GM21526 (cell line): ENCODE measurements at regions not wholly inside any gene's neighbourhood (a gene's known extent, or its start where the extent isn't known, plus 50 kb on each side); places are given as distances from the start of the nearest gene placed in this dataset.

Source experiments
- ATAC-seq: cut with Tn5 transposase; IDR thresholded peaks from one replicate; pipeline ENCODE4 v1.9.1; 2021; ENCODE audit warnings: moderate library complexity; ENCODE audit not compliant: unreplicated experiment, low FRiP score

DNA sequence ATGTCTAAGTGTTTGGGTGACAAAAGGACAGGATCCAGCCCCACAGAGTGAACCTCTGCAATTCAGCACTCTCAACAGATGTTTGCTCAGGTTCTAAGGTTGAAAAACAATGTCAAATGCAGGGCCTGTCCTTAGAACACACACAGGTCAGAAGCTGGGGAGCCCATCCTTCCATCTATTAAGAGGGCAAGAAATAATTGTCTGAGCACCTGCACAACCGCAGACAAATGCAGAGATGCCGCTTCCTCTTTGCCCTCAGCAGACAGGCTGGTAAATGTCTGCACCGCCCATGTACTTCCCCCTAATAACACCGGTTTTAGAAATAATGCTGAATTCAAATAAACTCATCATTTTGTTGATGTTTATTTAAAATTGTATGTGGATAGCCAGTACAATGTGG, 414.5 kb upstream of the ADAMTS16 start:
- no peak for ATAC-seq

DNA sequence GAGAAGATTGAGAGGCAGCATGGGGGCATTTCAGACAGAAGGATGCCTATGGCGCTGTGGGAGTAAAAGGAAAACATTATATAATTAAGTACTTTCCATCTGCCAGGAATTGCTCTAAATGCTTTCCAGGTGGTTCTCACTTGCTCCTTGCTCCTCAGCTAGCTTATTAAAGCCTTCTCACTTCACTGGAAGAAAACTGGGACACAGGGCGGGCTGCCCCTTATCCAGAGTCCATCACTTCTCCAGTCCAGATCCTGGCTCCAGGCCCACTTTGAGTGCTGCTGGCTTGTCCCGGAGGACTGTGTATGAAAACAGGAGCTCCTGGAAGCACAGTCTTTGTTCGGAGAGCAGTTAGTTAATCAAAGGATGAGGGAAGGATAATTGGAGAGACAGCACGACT, 409.9 kb upstream of the ADAMTS16 start:
- ATAC-seq = no peak

DNA sequence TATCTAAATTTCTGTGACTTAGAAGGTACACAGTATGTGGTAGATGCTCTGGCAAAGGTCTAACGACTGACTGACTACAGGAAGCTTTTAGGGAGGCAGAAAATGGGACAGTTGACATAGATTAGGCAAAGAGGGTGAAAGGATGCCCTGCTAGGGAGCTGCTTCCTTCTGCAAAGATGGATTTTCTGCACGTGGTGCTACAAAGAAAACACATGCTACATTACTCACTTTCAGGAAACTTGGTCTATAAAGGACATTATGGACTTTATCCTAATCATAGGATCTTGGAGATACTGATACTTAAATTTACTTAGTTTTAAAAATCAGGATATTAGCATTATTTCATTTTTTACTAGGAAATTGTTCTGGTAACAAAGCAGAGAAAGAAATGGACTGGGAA, 405.8 kb upstream of the ADAMTS16 start:
- ATAC-seq = no peak

DNA sequence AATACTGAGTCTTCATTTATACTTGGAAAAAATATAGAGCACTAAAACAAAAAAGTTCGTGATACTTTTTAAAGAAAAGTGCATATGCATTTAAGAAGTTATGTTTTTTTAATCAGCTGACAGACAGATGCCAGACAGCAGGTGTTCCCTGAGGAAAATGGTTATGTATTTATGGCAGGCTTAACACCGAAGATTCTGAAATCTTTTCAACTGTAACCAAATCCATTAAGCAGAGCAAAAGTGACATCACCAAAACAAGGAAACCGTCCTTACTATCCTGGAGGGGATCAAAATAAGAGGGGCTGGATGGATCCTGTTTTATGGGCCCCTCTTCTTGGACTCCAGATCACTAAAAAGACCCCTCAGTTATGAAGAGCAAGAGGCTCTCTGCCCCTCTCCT, 404.9 kb upstream of the ADAMTS16 start:
- ATAC-seq = no peak

DNA sequence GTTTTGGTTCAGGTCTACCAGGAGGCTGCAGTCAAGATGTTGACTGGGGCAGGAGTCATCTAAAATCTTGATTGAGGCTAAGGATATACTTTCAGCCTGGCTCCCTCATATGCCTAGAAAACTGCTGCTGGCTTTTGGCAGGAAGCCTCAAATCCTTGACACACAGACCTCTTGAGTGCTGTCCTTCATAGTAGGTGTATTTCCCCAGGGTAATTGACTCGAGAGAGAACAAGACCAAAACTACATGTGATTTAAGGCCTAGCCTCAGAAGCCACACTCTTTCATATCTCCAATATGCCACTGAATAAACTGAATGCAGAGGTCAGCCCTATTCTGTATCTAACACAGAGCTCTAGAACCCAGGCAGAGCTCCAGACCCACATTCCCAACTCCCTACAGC, 402.3 kb upstream of the ADAMTS16 start:
- no peak for ATAC-seq

DNA sequence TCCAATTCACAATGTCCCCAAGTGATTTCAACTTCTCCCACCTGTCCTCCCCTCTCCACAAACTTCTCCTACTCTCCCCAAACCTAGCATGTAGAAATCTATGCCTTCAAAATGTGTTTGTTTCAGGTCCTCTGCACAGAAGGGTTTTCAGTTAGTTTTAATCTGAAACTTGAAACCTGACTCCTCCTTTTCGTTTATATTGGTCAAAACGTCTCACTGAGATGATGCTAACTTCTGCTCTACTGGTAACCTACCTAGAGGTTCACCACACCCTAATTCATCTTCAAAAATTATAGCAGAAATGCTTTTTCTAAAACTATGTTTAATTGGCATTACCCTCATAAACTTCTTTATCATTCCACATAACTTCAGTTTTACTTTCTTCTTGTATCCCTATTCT, 401.8 kb upstream of the ADAMTS16 start:
- no peak for ATAC-seq

DNA sequence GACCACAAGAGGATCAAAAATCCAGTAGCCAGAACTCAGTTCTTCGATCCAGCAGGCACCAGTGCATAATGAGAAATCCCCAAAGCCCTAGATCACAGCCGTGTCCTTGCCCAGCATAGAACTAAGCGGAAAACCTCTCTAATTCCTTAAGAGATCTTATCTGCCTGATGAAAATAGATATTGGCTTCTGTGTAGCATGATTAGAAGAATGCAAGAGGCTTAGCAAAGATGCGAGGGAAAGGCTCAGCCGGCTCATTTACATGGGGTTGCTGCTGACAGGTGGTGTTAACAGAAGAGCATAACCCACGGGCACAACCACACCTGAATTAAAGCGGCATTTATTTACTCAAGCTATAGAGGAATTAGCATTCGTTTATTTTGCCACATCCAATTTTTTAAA, 400.0 kb upstream of the ADAMTS16 start:
- ATAC-seq = no peak

DNA sequence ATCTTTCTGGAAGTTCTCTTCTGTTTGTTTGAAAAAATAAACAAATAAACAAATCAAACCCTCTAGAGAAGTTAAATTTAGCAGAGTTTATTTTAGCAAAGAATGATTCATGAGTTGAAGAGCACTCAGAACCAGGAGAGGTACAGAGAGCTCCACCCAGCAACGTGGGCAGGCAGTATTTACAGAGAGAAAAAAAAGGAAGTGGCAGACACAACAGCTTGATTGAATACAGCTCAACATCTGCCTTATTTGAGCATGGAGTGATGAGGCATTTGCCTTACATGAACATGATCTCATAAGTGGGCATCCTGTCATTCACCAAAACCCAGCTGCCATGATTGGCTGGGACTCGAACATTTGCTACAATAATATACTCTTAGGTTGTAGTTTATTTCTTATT, 381.6 kb upstream of the ADAMTS16 start:
- no peak for ATAC-seq

DNA sequence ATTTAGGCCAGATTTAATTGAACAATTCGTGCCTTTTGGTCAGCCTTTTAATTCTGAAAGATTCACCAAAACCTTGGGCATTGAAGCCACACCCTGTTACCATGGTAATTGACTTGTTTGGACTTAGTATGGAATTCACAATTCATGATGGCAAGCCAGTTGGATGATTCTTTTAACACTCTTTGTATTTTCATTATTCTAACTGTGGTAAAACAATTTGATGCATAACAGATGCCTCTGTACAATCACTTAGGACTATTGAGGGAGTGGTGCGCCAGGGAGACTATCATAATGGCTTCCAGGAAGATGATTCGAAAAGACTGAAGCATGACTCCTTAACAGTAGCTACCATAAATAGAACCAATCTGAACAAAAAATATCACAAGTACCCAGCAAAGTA, 381.1 kb upstream of the ADAMTS16 start:
- ATAC-seq = no peak

DNA sequence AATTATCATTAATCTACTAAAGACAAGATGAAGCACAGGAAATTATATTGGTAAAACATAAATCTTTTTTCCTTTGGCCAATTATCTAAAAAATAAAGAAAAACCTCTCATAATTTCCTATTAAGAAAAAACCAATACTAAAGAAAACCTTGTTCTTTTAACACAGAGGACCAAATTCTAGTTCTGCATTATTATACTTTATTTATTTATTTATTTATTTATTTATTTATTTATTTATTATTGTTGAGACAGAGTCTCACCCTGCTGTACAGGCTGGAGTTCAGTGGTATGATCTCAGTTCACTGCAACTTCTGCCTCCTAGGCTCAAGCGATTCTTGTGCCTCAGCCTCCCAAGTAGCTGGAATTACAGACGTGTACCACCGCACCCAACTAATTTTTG, 377.8 kb upstream of the ADAMTS16 start:
- no peak for ATAC-seq

DNA sequence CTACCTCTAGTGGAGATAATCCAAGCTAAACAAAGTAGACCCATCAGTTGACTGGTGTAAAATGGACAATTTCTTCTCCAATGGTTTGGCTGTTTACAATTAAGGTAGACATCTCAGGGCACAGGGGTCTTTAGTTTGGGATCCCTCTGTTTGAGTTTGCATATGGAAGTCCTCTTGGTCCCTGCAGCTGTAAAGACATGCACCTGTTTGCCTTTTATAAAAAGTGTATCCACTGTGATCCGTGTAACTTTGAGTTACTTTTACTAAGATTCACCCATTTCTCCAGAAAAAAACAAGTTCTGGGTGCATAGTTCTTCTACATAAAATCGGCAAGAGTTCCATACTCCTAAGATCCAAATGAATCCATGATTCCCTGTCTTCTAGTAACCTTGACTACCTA, 374.7 kb upstream of the ADAMTS16 start:
- no peak for ATAC-seq

DNA sequence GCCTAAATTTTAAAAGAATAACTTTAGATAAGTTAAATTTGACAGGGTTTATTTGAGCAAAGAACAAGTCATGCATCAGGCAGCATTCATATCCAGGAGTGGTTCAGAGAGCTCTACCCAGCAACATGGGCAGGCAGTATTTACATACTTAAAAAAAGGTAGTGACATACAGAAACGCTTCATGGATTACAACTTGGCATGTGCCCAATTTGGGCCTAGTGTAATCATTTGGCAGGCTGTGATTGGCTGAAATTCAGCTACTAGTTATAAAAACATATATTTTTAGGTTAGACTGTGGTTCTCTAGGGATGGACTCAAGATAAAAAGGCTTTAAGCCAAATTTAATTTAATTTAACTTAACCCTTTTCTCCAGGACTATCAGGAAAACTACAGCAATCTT, 374.0 kb upstream of the ADAMTS16 start:
- ATAC-seq = no peak

DNA sequence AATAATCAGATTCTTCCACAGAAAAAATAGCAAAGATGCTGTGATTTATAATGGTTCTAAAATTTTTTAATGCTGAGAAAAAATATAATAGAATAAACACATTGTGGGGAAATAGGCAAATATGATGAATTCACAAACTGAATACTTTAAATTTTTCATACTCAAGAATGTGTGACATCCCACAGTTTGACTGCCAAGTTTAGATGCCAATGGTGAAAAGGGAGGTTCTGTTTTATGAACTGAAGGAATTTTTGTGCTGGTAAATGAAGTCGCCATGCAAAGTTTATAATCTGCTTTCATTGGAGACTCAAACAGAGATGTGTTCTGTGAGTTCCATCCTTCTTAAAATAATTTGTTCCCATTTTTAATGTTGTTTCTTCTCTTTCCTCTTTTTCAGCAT, 367.5 kb upstream of the ADAMTS16 start:
- ATAC-seq = no peak

DNA sequence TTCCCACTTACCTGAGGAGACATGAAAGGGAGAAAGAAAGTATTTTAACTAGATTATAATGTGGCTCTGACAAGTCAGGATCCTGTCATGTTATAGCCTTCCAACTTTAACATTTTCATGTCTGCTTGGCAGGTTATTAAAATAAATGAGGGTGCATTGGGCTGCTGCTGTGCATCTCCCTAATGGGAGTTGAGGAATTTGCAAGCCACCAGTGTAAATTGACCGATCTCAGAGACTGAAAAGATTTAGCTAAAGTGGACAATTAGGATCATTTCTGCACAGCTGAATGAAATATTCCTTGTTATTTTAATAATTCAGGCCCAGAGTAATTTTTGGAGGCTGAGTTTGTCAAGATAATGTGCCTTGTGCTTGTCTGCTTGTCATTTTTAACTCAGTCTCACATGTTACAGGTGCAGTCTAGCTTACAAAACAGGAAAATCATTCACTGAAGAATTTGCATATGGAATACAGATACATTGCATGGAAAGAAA, 366.3 kb upstream of the ADAMTS16 start:
- ATAC-seq = no peak

DNA sequence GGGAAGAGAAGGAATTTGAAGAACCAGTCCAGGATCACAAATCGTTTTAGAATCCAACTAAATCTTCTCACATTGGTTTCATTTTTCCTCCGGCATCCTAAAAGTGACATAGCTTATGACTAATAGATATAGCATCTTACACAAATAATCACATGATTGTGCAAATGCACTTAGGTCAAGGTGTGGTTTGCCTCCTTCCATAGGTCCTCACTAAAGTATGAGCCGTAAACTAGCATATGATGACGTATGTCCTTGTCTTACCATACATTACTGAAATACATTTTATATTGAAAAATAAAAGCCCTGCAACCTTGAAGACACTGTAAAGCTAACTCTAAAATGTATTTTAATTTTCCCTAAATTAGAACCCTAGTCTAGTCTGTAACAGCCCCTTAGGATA, 362.7 kb upstream of the ADAMTS16 start:
- ATAC-seq = no peak

DNA sequence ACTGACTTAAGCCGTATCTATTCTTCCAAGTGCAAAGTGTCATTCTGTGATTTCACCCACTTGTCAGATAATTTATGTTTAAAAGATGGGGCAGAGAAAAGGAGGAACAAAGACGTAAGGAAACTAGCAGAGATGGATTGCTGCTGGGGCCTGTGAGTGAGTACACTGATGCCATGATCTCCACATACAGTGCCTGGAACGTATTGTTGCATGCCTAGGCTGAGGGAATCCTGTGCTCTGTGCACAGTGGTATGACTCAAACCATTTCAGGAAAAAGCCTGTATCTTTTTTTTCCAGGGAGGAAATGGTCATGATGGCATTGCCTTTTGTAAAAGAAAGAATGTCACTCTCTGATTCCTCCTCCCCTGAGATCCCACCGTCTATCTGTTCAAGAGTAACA, 359.5 kb upstream of the ADAMTS16 start:
- no peak for ATAC-seq

DNA sequence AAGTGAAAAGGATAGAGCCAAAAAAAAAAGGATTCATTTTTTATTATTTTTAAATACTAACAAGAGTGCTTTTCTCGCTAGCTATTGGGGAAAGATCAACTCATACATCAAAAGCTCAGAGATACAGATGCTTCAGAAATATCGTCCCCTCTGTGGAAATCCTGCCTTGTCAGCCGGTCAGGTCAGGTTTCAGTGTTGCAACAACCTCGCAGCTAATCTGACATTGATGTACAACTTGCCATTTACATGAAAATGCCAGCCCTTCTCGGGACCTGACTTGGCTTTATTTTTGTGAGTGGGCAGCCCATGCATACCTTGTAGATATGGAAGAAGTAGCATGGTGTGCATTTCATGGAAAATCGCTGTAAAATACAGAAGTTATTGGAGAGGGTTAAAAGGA, 358.8 kb upstream of the ADAMTS16 start:
- no peak for ATAC-seq

DNA sequence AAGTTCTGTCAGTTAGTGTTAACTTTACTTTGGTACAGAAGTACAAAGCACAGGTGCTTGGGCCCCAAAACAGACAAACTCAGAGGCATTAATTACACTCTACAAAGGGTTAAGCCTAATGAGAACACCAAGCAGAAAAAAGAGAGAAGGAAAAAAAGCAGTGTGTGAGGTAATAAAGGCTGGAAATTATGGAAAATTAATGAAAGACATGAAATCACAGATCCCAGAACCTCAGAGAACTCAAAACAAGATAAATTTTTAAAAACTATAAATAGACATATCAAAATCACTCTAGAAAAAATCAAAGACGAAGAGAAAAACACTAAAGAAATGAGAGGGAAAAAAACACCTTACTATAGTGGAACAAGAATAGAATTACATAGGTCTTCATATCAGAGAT, 354.2 kb upstream of the ADAMTS16 start:
- ATAC-seq = no peak

DNA sequence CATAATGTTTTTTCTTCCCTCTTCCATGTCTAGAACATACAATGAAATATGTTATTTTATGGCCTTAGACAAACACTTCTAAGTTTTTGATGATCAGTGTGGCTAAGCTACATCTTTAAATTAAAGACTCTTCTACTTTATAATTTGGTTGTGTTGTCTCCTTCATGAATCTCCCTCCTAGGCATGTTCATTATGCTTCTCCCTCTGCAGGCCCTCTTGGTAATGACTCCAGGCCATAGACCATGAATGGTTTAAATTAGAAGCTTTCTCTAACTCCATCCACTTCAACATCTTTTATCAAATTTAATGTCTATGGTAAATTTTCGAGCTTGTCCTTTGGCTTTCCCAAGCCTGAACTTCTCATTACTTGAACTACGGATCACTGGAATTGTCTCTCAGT, 342.7 kb upstream of the ADAMTS16 start:
- no peak for ATAC-seq

DNA sequence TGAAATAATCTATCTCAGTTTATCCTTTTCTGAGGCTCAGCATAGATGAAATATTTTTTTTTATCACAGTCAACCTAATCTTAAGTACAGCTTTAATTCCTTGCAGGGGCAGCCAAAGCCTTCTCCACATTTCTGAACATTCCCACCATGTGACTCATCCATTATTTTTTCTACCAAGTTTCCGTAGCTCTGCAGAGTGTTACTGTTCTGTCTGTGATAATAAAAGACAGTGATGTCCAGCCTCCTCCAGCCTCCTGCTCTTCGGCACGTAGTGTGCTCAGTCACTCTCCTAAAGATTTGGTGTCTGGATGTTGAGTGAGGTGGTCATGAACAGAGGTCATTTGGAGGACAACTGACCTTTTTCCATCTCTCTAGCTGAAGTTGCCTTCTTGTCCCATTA, 338.1 kb upstream of the ADAMTS16 start:
- ATAC-seq = no peak

DNA sequence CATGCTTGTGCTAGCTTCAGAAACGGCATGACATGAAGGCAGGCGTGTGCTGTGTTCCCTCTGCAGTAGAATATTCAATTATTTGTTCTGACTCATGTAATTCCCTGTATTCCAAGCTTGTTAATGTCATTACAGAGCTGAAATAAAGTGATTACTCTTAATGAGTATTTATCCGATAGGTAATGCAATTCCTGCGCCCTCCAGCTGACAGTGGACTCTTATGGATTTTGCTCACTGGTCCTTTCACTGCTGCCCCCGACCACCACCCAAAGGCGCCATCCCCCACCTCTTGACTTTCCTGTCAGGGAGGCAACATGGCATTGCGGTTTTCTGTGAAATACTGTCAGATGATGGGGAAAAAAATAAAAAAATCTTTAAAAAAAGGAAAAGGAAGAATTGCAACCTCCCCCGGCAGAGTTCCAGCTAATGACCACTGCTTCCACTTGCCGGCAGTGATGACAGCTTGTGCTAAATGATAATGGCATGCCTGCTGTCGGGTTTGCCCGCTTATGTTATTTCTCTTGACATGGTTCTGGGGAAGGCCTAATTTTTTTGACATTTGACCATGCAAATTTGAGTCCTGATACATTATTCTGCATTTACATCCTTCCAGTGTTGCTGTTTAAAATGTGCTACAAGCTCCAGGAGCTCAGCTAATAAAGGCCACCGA, 335.3 kb upstream of the ADAMTS16 start:
- no peak for ATAC-seq

DNA sequence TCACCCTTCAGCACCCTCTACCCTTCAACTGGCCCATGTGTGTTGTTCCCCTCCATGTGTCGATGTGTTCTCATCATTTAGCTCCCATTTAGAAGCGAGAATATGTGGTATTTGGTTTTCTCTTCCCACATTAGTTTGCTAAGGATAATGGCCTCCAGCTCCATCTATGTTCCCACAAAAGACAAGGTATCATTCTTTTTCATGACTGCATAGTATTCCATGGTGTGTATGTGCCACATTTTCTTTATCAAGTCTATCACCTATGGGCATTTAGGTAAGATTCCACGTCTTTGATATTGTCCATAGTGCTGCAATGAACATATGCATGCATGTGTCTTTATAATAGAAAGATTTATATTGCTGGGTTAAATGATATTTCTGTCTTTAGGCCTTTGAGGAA, 325.1 kb upstream of the ADAMTS16 start:
- ATAC-seq = no peak

DNA sequence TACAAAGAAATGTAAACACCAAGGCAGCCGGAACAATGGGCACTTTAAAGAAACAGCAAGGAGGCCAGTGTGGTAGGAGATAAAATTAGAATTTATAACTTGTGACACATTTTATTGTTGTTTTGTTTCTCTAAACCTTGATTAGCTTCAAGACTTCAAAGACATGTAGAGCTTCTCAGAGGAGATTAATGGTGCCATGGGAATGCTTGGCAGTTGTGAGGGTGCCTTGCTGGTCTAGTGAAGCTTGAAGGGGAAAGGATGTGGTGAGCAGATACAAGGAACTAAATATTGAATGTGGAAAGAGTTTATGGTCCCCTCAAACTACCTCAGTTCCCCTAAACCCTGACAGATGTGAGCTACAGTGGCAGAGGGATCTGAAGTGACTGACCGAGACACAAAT, 322.4 kb upstream of the ADAMTS16 start:
- no peak for ATAC-seq
